B cell (primary cell): ENCODE measurements at regions not wholly inside any gene's neighbourhood (a gene's known extent, or its start where the extent isn't known, plus 50 kb on each side); places are given as distances from the start of the nearest gene placed in this dataset.

Experiments used
- ATAC-seq: fragments of 200-7000 bp; cut with Tn5 transposase; one replicate; pipeline ENCODE4 v1.10.0; 2021; ENCODE audit warnings: low read depth, mild to moderate bottlenecking, moderate number of reproducible peaks, moderate library complexity
- CTCF ChIA-PET: fragments of 350-600 bp; sonication (Branson Sonifier 250); formaldehyde crosslinking; loops from one replicate; lab custom pipeline; 2021; ENCODE audit warnings: antibody characterized with exemption, inconsistent platforms; lab: Charles Lee
- POLR2A ChIA-PET: fragments of 350-600 bp; sonication (Branson Sonifier 250); formaldehyde crosslinking; loops from one replicate; lab custom pipeline; 2021; ENCODE audit warnings: antibody characterized with exemption; lab: Charles Lee
- DNase-seq: peaks from one replicate; pipeline ENCODE4 v3.0.0; 2013
- H2AFZ ChIP-seq: 2 replicates; pipeline ENCODE4 v1.6.1; 2012; ENCODE audit warnings: mild to moderate bottlenecking, low read depth, low read length; ENCODE audit not compliant: insufficient read depth, poor library complexity, severe bottlenecking
- H3K27ac ChIP-seq, 2 donors: 1 replicate in 1 of 2; 2 replicates in 1 of 2; pipeline ENCODE4 v1.5.1; 2012 to 2013; ENCODE audit warnings: low read length in 2 of 2, mild to moderate bottlenecking in 2 of 2, moderate library complexity in 1 of 2
- H3K27me3 ChIP-seq, 4 experiments: fragments of 200-600 bp in 1 of 4; sonication (generic) in 1 of 4; replicated peaks in 1 of 4; 1 replicate in 2 of 4; 2 replicates in 2 of 4; pipeline versions ENCODE4 v1.6.1 to v1.7.0; 2013 to 2016; ENCODE audit warnings: low read length in 3 of 4, mild to moderate bottlenecking in 2 of 4, mixed read lengths in 1 of 4, moderate library complexity in 1 of 4; ENCODE audit not compliant: insufficient read depth in 4 of 4, control insufficient read depth in 3 of 4; ENCODE audit errors: control extremely low read depth in 1 of 4
- H3K36me3 ChIP-seq, 2 experiments: replicated peaks in 1 of 2; 1 replicate in 1 of 2; 2 replicates in 1 of 2; pipeline versions ENCODE4 v1.6.1 to v1.7.1; 2013; ENCODE audit warnings: low read length in 1 of 2; ENCODE audit not compliant: insufficient read depth in 2 of 2, control insufficient read depth in 1 of 2; ENCODE audit errors: control extremely low read depth in 1 of 2, extremely low read depth in 1 of 2
- H3K4me1 ChIP-seq, 2 donors: fragments of 200-600 bp in 1 of 2; sonication (generic) in 1 of 2; 1 replicate in 1 of 2; 2 replicates in 1 of 2; pipeline versions ENCODE4 v1.5.1 to v1.6.1; 2013 to 2017; ENCODE audit warnings: low read length in 2 of 2; ENCODE audit not compliant: control insufficient read depth in 2 of 2, insufficient read depth in 2 of 2
- H3K4me2 ChIP-seq: replicated peaks from 2 replicates; pipeline ENCODE3; 2012; ENCODE audit warnings: mild to moderate bottlenecking, low read depth, low read length; ENCODE audit not compliant: poor library complexity, severe bottlenecking
- H3K4me3 ChIP-seq, 5 experiments: fragments of 200-600 bp in 1 of 5; sonication (generic) in 1 of 5; 1 replicate in 3 of 5; 2 replicates in 2 of 5; pipeline versions ENCODE4 v1.5.1 to v1.7.0; 2011 to 2016; ENCODE audit warnings: low read length in 4 of 5, mild to moderate bottlenecking in 4 of 5, low read depth in 2 of 5, control low read depth in 1 of 5, moderate library complexity in 1 of 5; ENCODE audit not compliant: insufficient read depth in 1 of 5; ENCODE audit errors: control extremely low read depth in 1 of 5, extremely low read depth in 1 of 5
- H3K79me2 ChIP-seq: fragments of 200-600 bp; sonication (generic); one replicate; pipeline ENCODE4 v1.6.0; 2016; ENCODE audit warnings: low read length; ENCODE audit not compliant: control insufficient read depth, insufficient read depth
- H3K9ac ChIP-seq: fragments of 200-600 bp; sonication (generic); 2 replicates; pipeline ENCODE4 v1.6.1; 2017; ENCODE audit warnings: mild to moderate bottlenecking, low read length, moderate library complexity
- H3K9me3 ChIP-seq, 3 donors: one replicate each; pipeline versions ENCODE4 v1.6.1 to v1.7.1; 2013; ENCODE audit warnings: low read length in 2 of 3; ENCODE audit not compliant: control insufficient read depth in 2 of 3, insufficient read depth in 1 of 3; ENCODE audit errors: control extremely low read depth in 1 of 3
- H4K20me1 ChIP-seq: 2 replicates; pipeline ENCODE4 v1.6.0; 2012; ENCODE audit warnings: mild to moderate bottlenecking, low read length; ENCODE audit not compliant: insufficient read depth, control insufficient read depth, poor library complexity, severe bottlenecking
- H3K27ac Mint-ChIP-seq: one replicate; pipeline ENCODE4 v1.8.0; 2021; ENCODE audit warnings: mixed read lengths
- H3K27me3 Mint-ChIP-seq: one replicate; pipeline ENCODE4 v1.8.0; 2021; ENCODE audit warnings: mixed read lengths
- H3K4me1 Mint-ChIP-seq: one replicate; pipeline ENCODE4 v1.8.0; 2021; ENCODE audit warnings: mixed read lengths
- H3K4me3 Mint-ChIP-seq: one replicate; pipeline ENCODE4 v1.8.0; 2021; ENCODE audit warnings: mixed read lengths
- H3K9me3 Mint-ChIP-seq: one replicate; pipeline ENCODE4 v1.8.0; 2022; ENCODE audit warnings: mixed read lengths; ENCODE audit not compliant: insufficient read depth
- EZH2 ChIP-seq: IDR thresholded peaks from 2 replicates; pipeline ENCODE4 v1.6.1; 2012; ENCODE audit warnings: borderline replicate concordance, low read depth, mild to moderate bottlenecking, moderate library complexity, low read length; ENCODE audit not compliant: insufficient read depth, poor library complexity, severe bottlenecking
- WGBS: methylation state at CpG from one replicate; pipeline ENCODE4 v1.1.5; 2013; ENCODE audit warnings: missing lambda C conversion rate; ENCODE audit not compliant: insufficient coverage; 5-methylcytosine and 5-hydroxymethylcytosine counted together
- intact Hi-C: fragments of 100-400 bp; cut with micrococcal nuclease; formaldehyde crosslinking; loops from one replicate; pipeline ENCODE4 v1.10.0; 2022
- TF ChIP-seq, protein P1 (sequence below): fragments of 200-600 bp; IDR thresholded peaks from one replicate; pipeline ENCODE4 v1.8.0; 2022; ENCODE audit warnings: antibody characterized with exemption, mild to moderate bottlenecking

DNA sequence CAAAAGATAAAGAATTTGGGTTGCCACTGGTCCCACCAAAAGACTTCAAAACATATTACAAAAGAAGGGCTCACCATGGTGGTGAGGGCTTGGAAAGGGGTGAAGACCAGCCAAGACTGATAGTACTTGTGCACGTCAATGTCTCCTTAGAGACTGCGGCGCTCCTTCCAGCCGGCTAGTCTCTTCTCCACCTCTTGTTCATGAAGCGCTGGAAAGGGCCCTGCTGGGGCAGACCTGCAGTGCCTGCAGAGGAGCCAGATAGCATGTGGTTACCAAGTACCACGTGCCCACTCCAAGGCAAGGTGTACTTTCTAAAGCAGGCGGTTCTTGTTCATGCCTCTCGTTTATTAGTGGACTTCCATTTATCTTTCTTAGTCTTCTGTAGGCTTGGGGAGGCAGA, 92.7 kb upstream of the FAM20A start:
- intact Hi-C loops, result no loop called here
- CTCF ChIA-PET, result no interaction called here
- no peak overlapping the region for H3K27ac Mint-ChIP-seq
- no peak for TF ChIP-seq EZH2
- TF ChIP-seq, protein P1, sequence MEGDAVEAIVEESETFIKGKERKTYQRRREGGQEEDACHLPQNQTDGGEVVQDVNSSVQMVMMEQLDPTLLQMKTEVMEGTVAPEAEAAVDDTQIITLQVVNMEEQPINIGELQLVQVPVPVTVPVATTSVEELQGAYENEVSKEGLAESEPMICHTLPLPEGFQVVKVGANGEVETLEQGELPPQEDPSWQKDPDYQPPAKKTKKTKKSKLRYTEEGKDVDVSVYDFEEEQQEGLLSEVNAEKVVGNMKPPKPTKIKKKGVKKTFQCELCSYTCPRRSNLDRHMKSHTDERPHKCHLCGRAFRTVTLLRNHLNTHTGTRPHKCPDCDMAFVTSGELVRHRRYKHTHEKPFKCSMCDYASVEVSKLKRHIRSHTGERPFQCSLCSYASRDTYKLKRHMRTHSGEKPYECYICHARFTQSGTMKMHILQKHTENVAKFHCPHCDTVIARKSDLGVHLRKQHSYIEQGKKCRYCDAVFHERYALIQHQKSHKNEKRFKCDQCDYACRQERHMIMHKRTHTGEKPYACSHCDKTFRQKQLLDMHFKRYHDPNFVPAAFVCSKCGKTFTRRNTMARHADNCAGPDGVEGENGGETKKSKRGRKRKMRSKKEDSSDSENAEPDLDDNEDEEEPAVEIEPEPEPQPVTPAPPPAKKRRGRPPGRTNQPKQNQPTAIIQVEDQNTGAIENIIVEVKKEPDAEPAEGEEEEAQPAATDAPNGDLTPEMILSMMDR, result no peak
- H3K9me3 Mint-ChIP-seq, result no peaks in the 10 kb centered on the region
- Histone ChIP-seq H4K20me1 (no peaks in the 10 kb centered on the region), H3K4me3 (no peak overlapping the region), H3K79me2 (no peaks in the 10 kb centered on the region), H3K9me3 (no peaks in the 10 kb centered on the region), H3K9ac (no peak overlapping the region), H3K4me1 (no peaks in the 10 kb centered on the region), H3K4me2 (no peak overlapping the region), H3K36me3 (no peaks in the 10 kb centered on the region), H2AFZ (no peak overlapping the region), H3K27ac (no peak overlapping the region), H3K27me3 (peaks cover 0 to 3% (median 0%) of the 10 kb centered on the region in 4 experiments)
- peaks cover 5% of the 10 kb centered on the region for H3K27me3 Mint-ChIP-seq
- no peak for ATAC-seq
- H3K4me1 Mint-ChIP-seq, result no peaks in the 10 kb centered on the region
- no peak overlapping the region for H3K4me3 Mint-ChIP-seq
- POLR2A ChIA-PET, result no interaction called here
- DNase-seq, result no peak
- 88% methylated on average over 7 of the region's 8 CpGs for WGBS

DNA sequence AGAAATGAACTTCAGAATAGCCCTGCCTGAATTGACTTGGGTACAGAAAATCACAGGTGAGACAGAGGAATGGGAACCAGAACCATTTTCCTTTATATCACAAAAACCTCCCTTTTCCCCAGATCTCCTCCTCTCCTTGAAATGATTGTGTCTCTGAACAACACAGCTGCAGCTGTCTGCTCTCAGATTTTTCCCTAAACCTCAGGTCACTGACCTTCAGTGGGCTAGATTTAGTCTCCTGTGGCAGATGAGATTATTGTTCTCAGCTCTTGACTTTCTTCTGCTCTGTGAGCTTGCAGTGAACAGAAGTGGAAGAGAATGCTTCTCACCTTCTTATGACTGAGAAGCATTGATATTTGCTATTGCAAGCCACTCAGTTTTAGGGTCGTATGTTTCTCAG, 92.3 kb upstream of the FAM20A start:
- no peak for TF ChIP-seq EZH2
- TF ChIP-seq, protein P1, result no peak
- Mint-ChIP-seq H3K27me3 (peaks cover 5% of the 10 kb centered on the region), H3K9me3 (no peaks in the 10 kb centered on the region), H3K4me3 (no peak overlapping the region), H3K4me1 (no peaks in the 10 kb centered on the region), H3K27ac (no peak overlapping the region)
- H3K27ac ChIP-seq, result no peak overlapping the region
- H3K27me3 ChIP-seq, result peaks cover 0 to 3% (median 0%) of the 10 kb centered on the region in 4 experiments
- no peaks in the 10 kb centered on the region for H3K4me1 ChIP-seq
- H3K9me3 ChIP-seq, result no peaks in the 10 kb centered on the region
- no peaks in the 10 kb centered on the region for H4K20me1 ChIP-seq
- no peaks in the 10 kb centered on the region for H3K79me2 ChIP-seq
- H3K4me3 ChIP-seq, result no peak overlapping the region
- DNase-seq (no peak), ATAC-seq (no peak)
- no CpG with 5 or more reads among the region's 1 CpG for WGBS
- H3K4me2 ChIP-seq, result no peak overlapping the region
- no peaks in the 10 kb centered on the region for H3K36me3 ChIP-seq
- POLR2A ChIA-PET, result no interaction called here
- CTCF ChIA-PET, result no interaction called here
- intact Hi-C loops, result no loop called here
- H3K9ac ChIP-seq, result no peak overlapping the region
- H2AFZ ChIP-seq, result no peak overlapping the region
